HG03469 (cell line): ENCODE measurements at regions not wholly inside any gene's neighbourhood (a gene's known extent, or its start where the extent isn't known, plus 50 kb on each side); places are given as distances from the start of the nearest gene placed in this dataset.
A peak's percentile ranks its signal among the peaks of the same experiment; 100 is the strongest.
"Not testable (repeated sequence)": the region's sequence is repeated elsewhere in the genome, so short reads cannot be mapped to it uniquely, and the experiment has no call there.

Experiments used
- ATAC-seq: cut with Tn5 transposase; IDR thresholded peaks from one replicate; pipeline ENCODE4 v1.9.1; 2021; ENCODE audit warnings: mild to moderate bottlenecking, moderate library complexity, moderate number of reproducible peaks; ENCODE audit not compliant: unreplicated experiment

DNA sequence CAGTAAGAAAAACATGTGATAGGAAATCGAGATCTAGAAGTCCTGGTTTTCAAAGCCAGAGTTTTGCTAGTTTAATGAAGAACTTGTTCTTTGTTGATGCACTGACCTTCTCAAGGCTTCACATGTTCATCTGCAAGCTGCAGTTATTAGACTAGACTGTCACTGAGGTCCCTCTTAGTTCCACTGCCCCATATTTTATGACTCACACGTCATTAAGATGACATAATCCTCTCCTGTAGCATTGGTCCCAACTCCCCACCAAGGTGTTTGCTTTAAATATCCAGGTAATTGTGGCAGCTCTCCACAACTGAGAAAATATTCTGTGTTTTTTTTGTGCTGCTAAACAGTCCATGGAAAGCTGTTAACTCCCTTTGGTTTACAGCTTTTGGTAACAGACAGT, 149.7 kb downstream of the MREG start:
- no peak for ATAC-seq

DNA sequence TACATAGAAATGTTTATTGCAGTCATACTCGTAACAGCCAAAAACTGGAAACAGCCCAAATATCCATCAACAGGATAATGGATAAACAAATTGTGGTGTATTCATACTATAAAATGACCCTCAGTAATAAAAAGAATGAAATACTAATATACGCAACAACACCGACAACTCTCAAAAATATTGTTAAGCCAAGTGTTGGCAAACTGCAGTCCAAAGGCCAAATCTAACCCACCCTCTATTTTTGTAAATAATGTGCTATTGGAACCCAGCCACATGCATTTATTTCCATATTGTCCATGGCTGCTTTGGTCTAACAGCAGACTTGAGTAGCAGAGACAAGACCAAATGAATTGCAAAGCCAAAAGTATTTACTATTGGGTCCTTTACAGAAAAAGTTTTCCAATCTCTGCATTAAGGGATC, 151.0 kb downstream of the MREG start:
- ATAC-seq: no peak

DNA sequence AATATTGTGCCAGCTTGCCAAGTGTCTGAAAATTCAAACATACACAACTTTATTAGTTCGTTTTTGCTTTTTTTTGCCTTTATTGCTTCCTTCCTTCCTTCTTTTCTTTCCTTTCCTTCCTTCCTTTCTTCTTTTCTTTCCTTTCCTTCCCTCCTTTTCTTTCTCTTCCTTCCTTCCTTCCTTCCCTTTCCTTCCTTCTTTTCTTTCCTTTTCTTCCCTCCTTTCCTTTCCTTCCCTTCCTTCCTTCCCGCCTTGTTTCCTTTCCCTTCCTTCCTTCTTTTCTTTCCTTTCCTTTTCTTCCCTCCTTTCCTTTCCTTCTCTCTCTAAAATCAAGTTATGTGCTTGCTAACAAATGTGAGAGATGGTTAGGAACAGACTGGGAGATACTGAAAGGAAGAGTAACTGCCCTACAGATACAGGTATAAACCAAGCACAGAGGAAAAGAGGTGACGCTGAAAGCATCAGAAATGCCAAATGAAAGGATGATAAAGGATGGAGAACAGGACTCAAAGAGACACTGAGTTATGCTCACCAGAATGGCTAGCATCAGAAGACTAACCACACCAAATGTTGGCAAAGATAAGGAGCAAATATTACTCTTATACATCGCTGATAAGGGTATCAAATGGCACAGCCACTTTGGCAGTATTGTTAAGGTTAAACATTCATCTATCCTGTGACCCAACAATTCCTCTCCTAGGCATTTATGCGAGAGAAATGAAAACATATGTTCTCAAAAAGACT, 151.6 kb downstream of the MREG start:
- ATAC-seq: no peak

DNA sequence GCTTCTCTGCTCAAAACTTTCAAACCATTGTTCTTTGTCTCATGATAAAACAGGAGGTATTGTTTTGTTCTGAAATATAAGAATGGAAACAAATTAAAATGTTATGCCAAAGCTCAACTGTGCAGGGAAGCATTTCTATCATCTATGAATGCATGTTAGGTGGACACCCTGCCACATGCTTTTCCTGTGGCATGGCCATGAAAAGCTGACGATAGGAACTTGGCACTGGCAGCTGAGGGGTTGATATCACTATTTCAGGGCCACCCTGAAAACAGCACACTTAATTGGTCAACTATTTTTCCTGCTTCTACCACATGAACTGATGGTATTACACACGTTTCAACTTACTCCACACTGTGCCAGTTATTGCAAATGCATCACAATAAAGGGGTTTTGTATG, 157.3 kb downstream of the MREG start:
- no peak for ATAC-seq

DNA sequence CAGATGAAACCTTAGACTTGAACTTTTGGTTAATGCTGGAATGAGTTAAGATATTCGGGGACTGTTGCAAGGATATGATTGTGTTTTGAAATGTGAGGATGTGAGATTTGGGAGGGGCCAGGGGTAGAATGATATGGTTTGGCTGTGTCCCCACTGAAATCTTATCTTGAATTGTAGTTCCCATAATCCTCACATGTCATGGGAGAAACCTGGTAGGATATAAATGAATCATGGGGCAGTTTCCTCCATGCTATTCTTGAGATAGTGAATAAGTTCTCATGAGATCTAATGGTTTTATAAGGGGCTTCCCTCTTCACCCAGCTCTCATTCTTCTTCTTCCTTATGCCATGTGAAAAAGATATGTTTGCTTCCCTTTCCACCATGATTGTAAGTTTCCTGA, 158.0 kb downstream of the MREG start:
- ATAC-seq: not testable (repeated sequence)

DNA sequence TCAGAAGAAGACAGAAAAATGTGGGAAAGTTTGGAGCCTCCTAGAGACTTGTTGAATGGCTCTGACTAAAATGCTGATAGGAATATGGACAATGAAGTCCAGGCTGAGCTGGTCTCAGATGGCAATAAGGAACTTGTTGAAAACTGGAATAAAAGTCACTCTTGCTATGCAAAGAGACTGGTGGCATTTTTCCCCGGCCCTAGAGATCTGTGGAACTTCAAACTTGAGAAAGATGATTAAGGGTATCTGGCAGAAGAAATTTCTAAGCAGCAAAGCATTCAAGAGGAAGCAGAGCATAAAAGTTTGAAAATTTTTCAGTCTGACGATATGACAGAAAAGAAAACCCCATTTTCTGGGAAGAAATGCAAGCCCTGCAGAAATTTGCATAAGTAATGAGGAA, 159.3 kb downstream of the MREG start:
- no peak for ATAC-seq

DNA sequence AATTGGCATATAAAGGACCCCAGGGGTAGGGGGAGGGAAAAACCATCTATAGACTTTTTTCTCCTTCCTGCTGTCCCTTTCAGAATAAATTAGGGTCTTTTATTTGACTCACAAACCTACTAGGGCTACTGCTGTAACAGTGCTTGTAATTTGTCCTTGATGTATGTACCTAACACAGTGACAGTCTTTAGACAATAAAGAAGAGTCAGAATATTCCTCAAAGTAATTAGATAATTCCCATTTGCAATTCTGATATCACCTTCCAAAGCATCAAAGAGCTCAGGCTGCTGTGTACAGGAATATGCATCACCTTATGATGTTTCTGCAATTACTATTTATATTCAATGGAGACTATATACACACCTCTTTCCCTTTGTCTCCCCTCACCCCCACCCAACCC, 161.7 kb downstream of the MREG start:
- no peak for ATAC-seq

DNA sequence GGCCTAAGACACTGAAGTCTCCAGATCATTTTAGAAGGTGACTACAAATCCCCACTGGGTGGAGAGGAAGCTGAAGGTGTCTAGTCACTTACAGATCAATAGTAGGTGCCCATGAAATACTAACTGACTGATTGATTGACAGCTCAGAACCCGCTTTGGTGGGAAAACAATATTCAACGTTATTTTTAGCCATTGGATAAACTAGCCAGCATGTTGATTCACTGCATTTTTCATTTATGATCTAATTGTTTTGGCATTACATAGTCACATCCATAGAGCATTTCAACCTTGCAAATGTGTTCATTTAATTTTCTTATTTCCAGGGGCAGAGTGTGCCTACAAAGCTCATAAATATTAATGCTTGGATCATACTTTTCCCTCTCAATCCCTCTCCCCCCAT, 162.3 kb downstream of the MREG start:
- ATAC-seq: no peak

DNA sequence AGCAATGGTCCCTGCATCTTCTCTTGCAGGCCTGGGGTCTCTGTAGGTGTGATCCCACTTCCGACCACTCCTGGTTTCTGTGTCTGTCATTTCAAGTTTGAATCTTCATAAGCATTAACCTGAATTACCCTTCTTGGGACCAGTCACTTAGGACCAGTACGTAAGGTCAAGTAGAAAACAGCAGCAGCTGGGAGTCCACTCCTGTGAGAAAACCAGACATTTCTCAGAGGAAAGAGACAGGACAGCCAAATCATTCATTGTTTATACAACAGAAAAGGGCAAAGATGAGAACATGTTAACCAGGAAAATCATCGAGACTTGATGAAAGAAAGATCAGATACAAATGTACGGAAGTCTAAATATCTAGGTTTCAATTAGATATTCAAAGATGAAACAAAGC, 163.0 kb downstream of the MREG start:
- ATAC-seq: no peak

DNA sequence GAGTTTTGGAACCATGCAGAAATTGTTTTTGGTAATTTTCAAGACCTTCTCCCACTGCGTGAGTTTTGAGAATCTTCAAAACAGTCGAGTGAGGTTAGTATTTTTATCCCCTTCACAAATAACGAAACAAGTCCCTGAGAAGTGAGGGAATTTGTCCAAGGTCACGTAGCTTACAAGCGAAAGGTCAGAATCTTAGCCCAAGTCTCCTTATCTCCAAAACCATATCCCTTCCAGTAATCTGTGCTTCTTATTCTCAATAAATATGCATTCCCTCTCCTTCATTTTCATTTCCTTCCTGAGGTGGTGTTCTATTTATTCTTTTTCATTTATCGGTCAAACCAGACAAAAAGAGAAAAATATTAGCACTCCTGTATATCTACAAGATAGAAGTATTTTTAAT, 163.6 kb downstream of the MREG start:
- ATAC-seq: no peak

DNA sequence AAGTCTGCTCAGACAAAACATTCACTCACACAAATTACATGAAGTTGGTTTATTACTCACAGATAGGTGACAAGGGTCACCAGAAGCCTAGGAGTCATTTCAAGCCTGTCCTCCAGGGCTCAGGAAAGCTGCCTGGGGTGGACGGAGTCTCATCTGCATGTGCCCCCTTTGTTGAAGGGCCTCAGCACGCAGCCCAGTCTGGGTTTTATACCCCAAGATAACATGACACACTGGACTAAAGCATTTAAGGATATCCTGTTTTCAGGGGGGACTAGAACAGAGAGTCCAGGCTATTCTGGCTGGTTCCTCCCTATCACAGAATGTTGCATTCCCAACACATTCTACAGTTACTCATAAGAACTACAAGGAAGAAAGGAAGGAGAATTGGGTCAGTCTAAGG, 164.7 kb downstream of the MREG start:
- no peak for ATAC-seq

DNA sequence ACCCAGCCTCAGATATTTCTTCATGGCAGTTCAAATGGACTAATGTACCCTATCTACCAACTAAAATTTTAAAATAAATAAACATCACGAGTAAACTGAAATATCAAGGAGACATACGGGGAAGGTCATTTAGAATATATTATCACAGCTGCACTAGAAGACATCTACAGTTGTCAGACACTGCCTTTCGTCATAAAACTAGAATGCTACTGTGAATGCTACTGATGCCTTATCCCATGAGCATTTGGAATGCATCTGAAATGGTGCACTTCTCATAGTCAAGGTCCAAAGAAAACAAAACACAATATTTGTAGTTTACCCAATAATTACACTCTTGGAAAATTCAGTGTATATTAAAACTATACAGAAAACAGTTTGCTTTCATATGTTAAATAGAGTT, 165.2 kb downstream of the MREG start:
- no peak for ATAC-seq

DNA sequence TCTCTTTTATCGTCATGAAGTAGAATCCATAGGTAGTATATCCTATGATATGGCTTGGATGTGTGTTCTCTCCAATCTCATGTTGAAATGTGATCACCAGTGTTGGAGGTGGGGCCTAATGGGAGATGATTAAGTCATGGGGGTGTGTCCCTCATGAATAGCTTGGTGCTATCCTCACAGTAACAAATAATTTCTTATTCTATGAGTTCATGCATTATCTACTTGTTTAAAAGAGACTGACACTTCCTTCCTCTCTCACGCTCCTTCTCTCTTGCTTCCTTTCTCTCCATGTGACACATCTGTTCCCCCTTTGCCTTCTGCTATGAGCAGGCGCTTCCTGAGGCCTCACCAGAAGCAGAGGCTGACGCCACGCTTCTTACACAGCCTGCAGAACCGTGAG, 165.6 kb downstream of the MREG start:
- no peak for ATAC-seq

DNA sequence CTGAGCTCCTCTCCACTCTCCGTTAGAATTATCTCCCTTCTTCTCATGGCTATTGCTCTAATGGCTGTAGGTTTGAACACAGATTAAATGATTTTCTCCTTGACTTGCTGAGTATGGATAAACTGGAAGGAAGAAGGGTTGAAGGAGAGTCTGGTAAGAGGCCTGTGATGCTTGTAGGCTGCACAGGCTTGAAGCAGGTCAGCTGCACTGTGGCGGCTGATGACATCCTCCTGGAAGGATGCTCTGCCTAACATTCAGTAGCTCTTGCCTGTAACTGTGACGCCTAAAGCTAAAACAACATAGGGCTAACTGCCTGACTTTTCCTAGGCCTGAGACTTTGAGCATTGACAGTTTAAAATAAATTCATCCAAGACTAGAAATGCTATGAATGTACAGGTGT, 166.3 kb downstream of the MREG start:
- ATAC-seq: no peak

DNA sequence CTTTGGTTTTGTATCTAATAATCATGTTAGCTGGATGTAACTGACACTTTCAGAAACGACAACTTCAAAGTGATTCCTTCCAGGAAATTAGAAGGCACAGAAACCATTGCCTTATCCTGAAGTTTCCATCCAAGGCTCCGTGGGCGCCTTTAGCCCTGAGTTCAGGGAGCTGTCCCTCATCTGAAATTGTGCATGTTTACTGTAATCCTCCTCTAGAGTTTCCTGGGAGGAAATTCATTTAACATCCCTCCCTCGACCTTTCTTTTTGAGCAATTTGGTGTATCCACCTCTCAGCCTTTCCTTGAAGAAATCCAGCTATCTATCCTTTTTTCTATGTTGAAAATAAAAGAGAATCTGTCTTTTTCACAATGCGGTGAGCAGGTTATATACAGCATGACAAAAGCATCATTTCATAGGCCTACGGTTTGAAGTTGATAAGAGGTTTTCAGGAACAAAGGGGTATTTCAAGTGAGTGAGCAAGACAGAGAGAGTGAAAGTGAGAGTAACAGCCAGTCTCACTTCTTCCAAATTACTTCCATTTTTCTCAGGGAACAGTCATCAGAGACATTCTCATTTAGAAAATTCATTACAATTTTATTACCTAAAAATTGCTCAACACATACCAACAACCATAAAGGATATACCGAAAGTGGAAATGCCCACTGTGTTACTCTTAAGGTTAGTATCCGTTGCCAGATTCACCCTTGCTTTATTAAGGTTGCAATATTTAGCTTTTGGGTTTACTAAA, 167.3 kb downstream of the MREG start:
- peak; percentile 85 for ATAC-seq

DNA sequence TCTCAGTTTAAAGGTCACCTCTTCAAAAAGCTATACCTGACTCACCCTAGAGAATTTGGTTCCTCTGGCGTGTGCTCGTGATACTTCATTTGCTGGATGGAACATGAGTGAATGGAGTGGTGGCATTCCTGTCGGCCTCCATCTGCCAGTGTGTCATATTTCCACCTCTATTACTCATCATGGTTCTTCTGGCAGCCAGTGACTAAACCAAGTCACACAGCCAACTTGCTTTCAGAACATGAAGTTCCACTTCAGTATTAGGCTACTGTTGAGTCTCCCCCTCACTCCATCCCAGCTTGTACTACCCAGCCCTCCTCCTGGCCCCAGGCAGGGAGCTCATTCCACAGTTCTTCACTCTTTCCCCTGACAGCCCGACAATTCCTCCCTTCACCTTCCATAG, 169.8 kb downstream of the MREG start:
- ATAC-seq: no peak

DNA sequence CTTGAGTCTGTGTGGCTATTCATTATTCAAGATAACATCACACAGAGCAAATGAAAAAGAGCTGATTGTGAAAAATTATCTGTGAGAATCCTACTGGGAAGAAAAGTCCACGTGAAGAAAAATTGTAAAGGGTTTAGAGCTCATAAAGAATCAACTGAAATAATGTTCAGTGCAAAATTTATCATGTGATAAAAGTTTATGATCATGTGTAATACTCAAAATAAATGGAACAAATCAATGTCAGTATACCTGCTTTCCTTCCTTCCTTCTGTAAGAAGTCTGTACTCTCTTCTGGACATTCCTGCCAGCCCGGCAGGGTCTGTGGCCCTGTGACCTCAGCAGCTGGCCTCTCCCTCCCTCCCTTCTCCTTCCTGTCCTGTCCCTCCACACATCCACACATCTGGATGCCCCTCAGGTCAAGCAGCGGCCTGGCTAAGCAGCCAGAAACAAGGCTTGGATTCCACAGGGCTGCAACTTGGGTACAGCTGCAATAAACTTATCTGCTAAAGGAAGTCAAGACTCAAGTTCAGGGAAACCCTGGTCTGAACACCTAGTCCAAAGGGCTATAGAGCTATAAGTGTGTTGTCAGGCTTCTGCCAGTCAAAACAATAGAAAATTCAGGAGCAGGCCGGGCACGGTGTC, 172.1 kb downstream of the MREG start:
- ATAC-seq: no peak

DNA sequence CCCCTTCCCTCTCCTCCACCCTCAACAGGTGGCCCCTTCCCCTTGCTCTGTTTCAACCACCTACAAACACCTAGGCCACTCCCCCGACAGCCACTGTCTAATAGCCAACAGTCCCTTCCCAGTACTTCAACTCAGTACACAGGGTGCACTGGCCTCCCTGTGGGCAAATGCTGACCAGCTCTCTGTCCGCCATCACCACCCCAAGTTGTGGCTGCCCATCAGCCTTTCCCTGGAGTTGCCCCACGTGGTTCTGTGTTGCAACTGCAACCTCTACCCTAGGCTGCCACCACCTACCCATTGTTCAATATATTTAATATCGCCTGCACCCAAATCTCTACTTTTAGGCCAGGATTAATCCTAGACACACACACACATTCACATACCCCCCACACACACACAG, 173.5 kb downstream of the MREG start:
- ATAC-seq: no peak

DNA sequence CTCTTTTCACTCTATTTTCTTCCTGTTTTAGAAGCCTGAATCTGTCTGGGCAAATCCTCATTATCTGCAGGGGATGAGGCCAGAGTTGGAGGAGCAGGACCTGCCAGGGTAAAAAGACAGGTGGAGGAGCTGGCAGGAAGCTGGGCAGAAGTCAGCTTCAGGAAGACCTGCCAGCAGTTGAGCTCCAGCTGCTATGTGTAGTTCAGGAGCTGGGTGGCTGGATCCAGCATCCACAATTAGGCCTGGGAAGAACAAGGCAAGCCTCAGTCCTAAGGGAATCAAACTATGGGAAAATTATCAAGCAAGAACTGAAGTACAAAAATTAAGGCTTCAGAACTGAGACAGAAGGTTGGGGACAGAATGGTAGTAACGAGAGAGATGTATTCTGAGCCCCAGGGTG, 174.0 kb downstream of the MREG start:
- no peak for ATAC-seq

DNA sequence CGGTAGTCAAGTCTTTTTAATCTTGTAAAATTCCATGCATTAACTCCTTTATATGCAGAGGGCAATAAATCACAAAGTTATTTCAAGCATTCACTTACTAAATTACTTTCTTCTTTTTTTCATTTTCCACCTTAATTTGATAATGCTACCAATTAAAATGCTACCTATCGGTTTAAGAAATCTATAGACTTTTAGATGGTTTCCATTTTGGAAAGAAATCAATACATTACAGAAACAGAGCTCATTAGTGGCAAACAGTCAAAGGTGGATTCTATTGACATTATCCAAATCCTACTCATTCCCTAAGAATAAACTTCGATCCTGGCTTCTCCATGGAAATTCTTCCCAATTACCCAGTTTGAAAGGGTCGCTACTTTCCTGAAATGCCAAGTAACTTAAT, 176.5 kb downstream of the MREG start:
- ATAC-seq: no peak

DNA sequence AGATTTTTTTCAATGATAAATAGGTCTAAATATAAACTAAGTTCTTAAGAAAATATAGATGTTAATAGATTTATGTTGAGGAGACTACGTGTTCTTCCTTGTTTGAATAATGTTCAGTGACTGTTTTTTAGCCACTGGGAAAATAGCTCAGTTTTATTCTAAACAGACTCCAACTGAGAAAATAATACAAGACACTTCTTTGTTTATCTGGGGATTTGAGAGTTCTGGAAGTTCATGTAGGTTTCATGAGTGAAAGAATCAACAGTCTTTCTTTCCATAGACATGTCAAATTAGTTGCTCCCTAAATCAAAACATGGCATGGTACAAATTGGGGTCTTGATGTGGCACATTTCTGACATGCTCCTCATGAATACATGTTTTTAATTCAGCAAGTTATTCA, 177.7 kb downstream of the MREG start:
- no peak for ATAC-seq

DNA sequence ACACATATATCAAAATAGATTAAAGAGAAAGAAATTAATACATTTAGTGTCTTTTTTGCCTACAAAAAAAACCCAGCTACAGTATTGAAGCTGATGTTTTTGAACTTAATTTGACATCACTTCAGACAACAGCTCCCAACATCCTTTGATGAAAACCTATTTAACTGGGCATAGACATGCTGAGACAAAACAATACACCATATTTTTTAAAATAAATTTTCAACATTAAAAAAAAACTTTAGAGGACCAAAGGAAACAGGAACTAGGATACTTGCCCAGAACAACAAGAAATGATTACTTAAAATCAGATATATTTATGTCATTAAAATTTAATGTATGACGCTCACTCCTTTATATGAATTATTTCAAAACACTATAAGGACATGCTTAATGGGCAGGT, 178.1 kb downstream of the MREG start:
- no peak for ATAC-seq
